Tibial nerve (tissue), 3 donors: ENCODE measurements at regions not wholly inside any gene's neighbourhood (a gene's known extent, or its start where the extent isn't known, plus 50 kb on each side); places are given as distances from the start of the nearest gene placed in this dataset.

Experiments
- EP300 ChIP-seq, 2 donors: sonication (generic); formaldehyde crosslinking; IDR thresholded peaks; one replicate each; pipeline ENCODE4 v1.6.1; 2017; ENCODE audit warnings: antibody characterized with exemption in 2 of 2, mild to moderate bottlenecking in 1 of 2
- POLR2A ChIP-seq, 2 donors: fragments of 450-650 bp; IDR thresholded peaks; one replicate each; pipeline ENCODE4 v1.6.1; 2017; ENCODE audit warnings: antibody characterized with exemption in 2 of 2, mild to moderate bottlenecking in 2 of 2, moderate library complexity in 2 of 2

- TF ChIP-seq EP300 (IDR thresholded peaks at IDR 0.05), result no peak
- TF ChIP-seq POLR2A (IDR thresholded peaks at IDR 0.05), result no peak
Observed at GRCh38 chr21:31515253-31515652, 144.2 kb upstream of the SOD1 start.
